ENCODE measurements at regions not wholly inside any gene's neighbourhood (a gene's known extent, or its start where the extent isn't known, plus 50 kb on each side); places are given as distances from the start of the nearest gene placed in this dataset.

DNA sequence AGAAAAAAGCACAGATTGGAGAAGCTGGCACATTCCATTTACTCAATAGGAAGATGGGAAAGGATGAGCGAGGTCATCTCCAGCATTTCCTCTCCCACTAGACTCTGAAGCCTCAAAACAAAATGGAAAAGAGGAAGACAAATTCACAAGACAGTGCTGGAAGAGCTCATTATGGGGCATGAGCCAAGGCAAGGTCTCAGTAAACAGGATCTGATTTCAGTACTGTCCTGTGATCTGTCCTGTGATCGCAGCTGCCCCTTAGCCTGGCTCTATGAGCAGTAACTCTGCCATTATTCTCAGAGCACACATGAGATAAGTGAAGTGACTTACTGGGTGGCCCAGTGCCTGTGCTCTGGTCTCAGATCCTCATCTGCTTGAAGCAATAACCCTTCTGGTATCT, 68.1 kb upstream of the SLC4A11 start (continued):
- TF ChIP-seq, protein P1, sequence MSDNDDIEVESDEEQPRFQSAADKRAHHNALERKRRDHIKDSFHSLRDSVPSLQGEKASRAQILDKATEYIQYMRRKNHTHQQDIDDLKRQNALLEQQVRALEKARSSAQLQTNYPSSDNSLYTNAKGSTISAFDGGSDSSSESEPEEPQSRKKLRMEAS (IDR thresholded peaks at IDR 0.05; ENCODE audit: low read depth, low read length), result no peak
- no peak for TF ChIP-seq POLR2AphosphoS5 (IDR thresholded peaks at IDR 0.05; ENCODE audit: low read length)
- TF ChIP-seq NFXL1 (IDR thresholded peaks at IDR 0.05; ENCODE audit: borderline replicate concordance), result no peak
- TF ChIP-seq HDGF (IDR thresholded peaks at IDR 0.05), result no peak
- TF ChIP-seq LARP7 (IDR thresholded peaks at IDR 0.05), result no peak
- TF ChIP-seq MTA3 (IDR thresholded peaks at IDR 0.05; ENCODE audit: borderline replicate concordance, low read length), result no peak

DNA sequence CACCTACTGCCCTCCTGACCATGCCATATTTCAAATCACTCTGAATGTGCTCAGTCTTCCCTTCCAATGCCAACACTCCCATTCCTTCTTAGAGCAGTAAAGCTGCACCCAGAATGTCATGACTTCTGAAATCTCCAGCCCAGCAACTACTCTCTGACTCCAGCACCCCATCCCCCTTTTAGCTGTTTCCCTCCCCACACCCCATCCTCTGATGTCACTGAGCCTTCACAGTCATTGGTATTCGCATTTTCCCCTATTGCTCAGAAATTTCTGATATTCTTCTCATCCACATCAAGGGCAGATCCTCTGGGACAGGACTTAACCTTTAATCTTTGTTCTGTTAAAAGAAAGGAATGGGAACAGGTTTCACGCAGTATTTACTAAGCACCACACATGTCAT, 67.1 kb upstream of the SLC4A11 start:
- TF ChIP-seq ZNF217 (IDR thresholded peaks at IDR 0.05), result no peak
- TF ChIP-seq POU2F2 (IDR thresholded peaks at IDR 0.05; ENCODE audit: borderline replicate concordance, low read depth, low read length), result no peak
- no peak for TF ChIP-seq FOS (IDR thresholded peaks at IDR 0.05; ENCODE audit: borderline replicate concordance, extremely low read depth, insufficient read length)
- no peak for TF ChIP-seq IKZF1 (conservative IDR thresholded peaks at IDR 0.05)
- no peak for TF ChIP-seq SRF (IDR thresholded peaks at IDR 0.05; ENCODE audit: low read depth in 2 of 2, low read length in 2 of 2)
- TF ChIP-seq ETV6 (conservative IDR thresholded peaks at IDR 0.05 in 1 of 2, IDR thresholded peaks at IDR 0.05 in 1 of 2; ENCODE audit: borderline replicate concordance in 1 of 2, low read depth in 1 of 2), result no peak
- no peak for TF ChIP-seq ZBED1 (IDR thresholded peaks at IDR 0.05; ENCODE audit: borderline replicate concordance)
- TF ChIP-seq, protein P2, sequence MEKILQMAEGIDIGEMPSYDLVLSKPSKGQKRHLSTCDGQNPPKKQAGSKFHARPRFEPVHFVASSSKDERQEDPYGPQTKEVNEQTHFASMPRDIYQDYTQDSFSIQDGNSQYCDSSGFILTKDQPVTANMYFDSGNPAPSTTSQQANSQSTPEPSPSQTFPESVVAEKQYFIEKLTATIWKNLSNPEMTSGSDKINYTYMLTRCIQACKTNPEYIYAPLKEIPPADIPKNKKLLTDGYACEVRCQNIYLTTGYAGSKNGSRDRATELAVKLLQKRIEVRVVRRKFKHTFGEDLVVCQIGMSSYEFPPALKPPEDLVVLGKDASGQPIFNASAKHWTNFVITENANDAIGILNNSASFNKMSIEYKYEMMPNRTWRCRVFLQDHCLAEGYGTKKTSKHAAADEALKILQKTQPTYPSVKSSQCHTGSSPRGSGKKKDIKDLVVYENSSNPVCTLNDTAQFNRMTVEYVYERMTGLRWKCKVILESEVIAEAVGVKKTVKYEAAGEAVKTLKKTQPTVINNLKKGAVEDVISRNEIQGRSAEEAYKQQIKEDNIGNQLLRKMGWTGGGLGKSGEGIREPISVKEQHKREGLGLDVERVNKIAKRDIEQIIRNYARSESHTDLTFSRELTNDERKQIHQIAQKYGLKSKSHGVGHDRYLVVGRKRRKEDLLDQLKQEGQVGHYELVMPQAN (conservative IDR thresholded peaks at IDR 0.05), result no peak
- TF ChIP-seq RCOR1 (conservative IDR thresholded peaks at IDR 0.05; ENCODE audit: low read depth, low read length), result no peak
- TF ChIP-seq NR2C1 (IDR thresholded peaks at IDR 0.05), result no peak
- TF ChIP-seq WRNIP1 (IDR thresholded peaks at IDR 0.05; ENCODE audit: borderline replicate concordance, low read depth, low read length), result no peak
- TF ChIP-seq ZNF274 (IDR thresholded peaks at IDR 0.05; ENCODE audit: insufficient read depth, insufficient read length), result no peak
- no peaks in the 10 kb centered on the region for H3K27me3 ChIP-seq (replicated peaks in 1 of 2; ENCODE audit: control insufficient read depth in 2 of 2, insufficient read depth in 2 of 2, low read length in 1 of 2)
- H3K4me2 ChIP-seq (ENCODE audit: control insufficient read depth, insufficient read depth), result no peak overlapping the region
- 39% methylated on average over 2 of the region's 2 CpGs for WGBS (ENCODE audit: insufficient coverage, insufficient replicate concordance, low lambda C conversion rate, missing lambda C conversion rate)
- no peak for ATAC-seq
- intact Hi-C loops (cut with micrococcal nuclease; ENCODE audit: unreplicated experiment) (no loop called here), in situ Hi-C loops (cut with MboI) (no loop called here)
- ChIA-PET CTCF (interaction anchor here (1.3 to 1.7 kb wide), 2 partner anchors 10 to 11 kb away, joined by 3 to 6 read pairs; no protein-coding TSS in a partner anchor), RAD21 (ENCODE audit: unreplicated experiment) (no interaction called here), POLR2A (no interaction called here), SMC1A (ENCODE audit: uncharacterized antibody, unreplicated experiment) (interaction anchor here (0.8 kb wide), 1 partner anchor 9 kb away, joined by 3 read pairs; no protein-coding TSS in a partner anchor)
- no peak overlapping the region for H3K9ac ChIP-seq (ENCODE audit: control insufficient read depth, insufficient read depth, low read length)
- no peak overlapping the region for H2AFZ ChIP-seq (ENCODE audit: control insufficient read depth, low read depth, low read length)
- H4K20me1 ChIP-seq (ENCODE audit: control insufficient read depth, insufficient read depth), result no peaks in the 10 kb centered on the region
- no peak overlapping the region for H3K27ac ChIP-seq (ENCODE audit: control insufficient read depth, insufficient read depth)
- no peak for DNase-seq (ENCODE audit: low read depth, low spot score)
- H3K4me1 ChIP-seq (ENCODE audit: control insufficient read depth, insufficient read depth, low read length), result no peaks in the 10 kb centered on the region
- H3K9me3 ChIP-seq (replicated peaks; ENCODE audit: control insufficient read depth, insufficient read depth, low read length), result no peaks in the 10 kb centered on the region
- no peak overlapping the region for H3K4me3 ChIP-seq
- no peak for FAIRE-seq
- no peaks in the 10 kb centered on the region for H3K79me2 ChIP-seq (ENCODE audit: control insufficient read depth, insufficient read depth, low read length)
- H3K36me3 ChIP-seq (ENCODE audit: control insufficient read depth in 2 of 2, insufficient read depth in 2 of 2, low read length in 1 of 2), result no peaks in the 10 kb centered on the region
- no TSS peak for BruUV-seq (replicated peaks)
